ENCODE measurements at regions not wholly inside any gene's neighbourhood (a gene's known extent, or its start where the extent isn't known, plus 50 kb on each side); places are given as distances from the start of the nearest gene placed in this dataset.

- H3K4me3 ChIP-seq = no peak overlapping the region
- no peak overlapping the region for H3K27ac ChIP-seq
- H3K27me3 ChIP-seq = no peaks in the 10 kb centered on the region
- H3K4me1 ChIP-seq = no peaks in the 10 kb centered on the region
- H3K9me3 ChIP-seq = peaks cover 0 to under 1% (median 0%) of the 10 kb centered on the region in 4 donors
- no peak for TF ChIP-seq POLR2A (IDR thresholded peaks at IDR 0.05)
- no peak for TF ChIP-seq EP300 (IDR thresholded peaks at IDR 0.05)
- no peak for TF ChIP-seq CTCF (IDR thresholded peaks at IDR 0.05)
- no peak for DNase-seq (ENCODE audit: low spot score in 2 of 2)
- no peaks in the 10 kb centered on the region for H3K36me3 ChIP-seq
Observed at GRCh38 chr12:97951717-97952116, 489.1 kb downstream of the RMST start.

- Histone ChIP-seq H3K9me3 (peaks cover 0 to 11% (median 0%) of the 10 kb centered on the region in 4 donors), H3K4me3 (no peak overlapping the region), H3K27ac (no peak overlapping the region), H3K4me1 (no peaks in the 10 kb centered on the region), H3K36me3 (no peaks in the 10 kb centered on the region), H3K27me3 (no peaks in the 10 kb centered on the region)
- WGBS, 2 donors = 75 to 92% methylated on average over 1 of the region's 1 CpG
- no peak for DNase-seq (ENCODE audit: low spot score in 2 of 2)
- TF ChIP-seq POLR2A (IDR thresholded peaks at IDR 0.05) (no peak), CTCF (IDR thresholded peaks at IDR 0.05) (no peak), EP300 (IDR thresholded peaks at IDR 0.05) (no peak)
Observed at GRCh38 chr12:97957109-97957508, 494.5 kb downstream of the RMST start.

GRCh38 chr12:97960225-97960624, 497.6 kb downstream of the RMST start:
- no peak for TF ChIP-seq POLR2A (IDR thresholded peaks at IDR 0.05)
- no peak for TF ChIP-seq EP300 (IDR thresholded peaks at IDR 0.05)
- TF ChIP-seq CTCF (IDR thresholded peaks at IDR 0.05) = no peak
- H3K4me1 ChIP-seq = no peaks in the 10 kb centered on the region
- DNase-seq (ENCODE audit: low spot score in 2 of 2) = no peak
- no peaks in the 10 kb centered on the region for H3K36me3 ChIP-seq
- H3K27me3 ChIP-seq = no peaks in the 10 kb centered on the region
- no peak overlapping the region for H3K27ac ChIP-seq
- WGBS, 2 donors = 63 to 81% methylated on average over 3 of the region's 3 CpGs
- H3K9me3 ChIP-seq = peaks cover 0 to 11% (median 0%) of the 10 kb centered on the region in 4 donors
- no peak overlapping the region for H3K4me3 ChIP-seq

GRCh38 chr12:97960741-97961608, 498.4 kb downstream of the RMST start:
- TF ChIP-seq CTCF (IDR thresholded peaks at IDR 0.05) = peak in 2 of 5 experiments; percentile 24 to 37
- no peak for TF ChIP-seq POLR2A (IDR thresholded peaks at IDR 0.05)
- Histone ChIP-seq H3K4me1 (no peaks in the 10 kb centered on the region), H3K4me3 (no peak overlapping the region), H3K9me3 (peaks cover 0 to 11% (median 0%) of the 10 kb centered on the region in 4 donors), H3K36me3 (no peaks in the 10 kb centered on the region), H3K27ac (no peak overlapping the region), H3K27me3 (no peaks in the 10 kb centered on the region)
- 69 to 72% methylated on average over 5 of the region's 5 CpGs for WGBS, 2 donors
- peak in 1 of 2 donors; percentile 17 for DNase-seq (ENCODE audit: low spot score in 2 of 2)

- 64 to 72% methylated on average over 2 of the region's 2 CpGs for WGBS, 2 donors
- TF ChIP-seq CTCF (IDR thresholded peaks at IDR 0.05) = no peak
- no peak for TF ChIP-seq EP300 (IDR thresholded peaks at IDR 0.05)
- no peak for TF ChIP-seq POLR2A (IDR thresholded peaks at IDR 0.05)
Observed at GRCh38 chr12:97967831-97968230, 505.2 kb downstream of the RMST start.

More at GRCh38 chr12:97967831-97968230, 505.2 kb downstream of the RMST start:
- Histone ChIP-seq H3K4me1 (no peaks in the 10 kb centered on the region), H3K27me3 (no peaks in the 10 kb centered on the region), H3K9me3 (no peaks in the 10 kb centered on the region), H3K4me3 (no peak overlapping the region), H3K27ac (no peak overlapping the region), H3K36me3 (no peaks in the 10 kb centered on the region)
- DNase-seq (ENCODE audit: low spot score in 2 of 2) = no peak

Data from tibial nerve (tissue), 4 donors.